Mucosa of descending colon (tissue), 3 donors: ENCODE measurements at regions not wholly inside any gene's neighbourhood (a gene's known extent, or its start where the extent isn't known, plus 50 kb on each side); places are given as distances from the start of the nearest gene placed in this dataset.

Experiments
- ATAC-seq: fragments of 200-7000 bp; cut with Tn5 transposase; one replicate; pipeline ENCODE4 v1.9.1; 2020; ENCODE audit warnings: mild to moderate bottlenecking, moderate library complexity
- DNase-seq, 3 donors: peaks; one replicate each; pipeline ENCODE4 v3.0.0-alpha.2; 2020
- H3K36me3 ChIP-seq: fragments of 200-600 bp; one replicate; pipeline ENCODE4 v1.8.0; 2021; ENCODE audit warnings: low read depth, mild to moderate bottlenecking
- H3K4me1 ChIP-seq: fragments of 200-600 bp; one replicate; pipeline ENCODE4 v1.8.0; 2021; ENCODE audit warnings: low read depth, mild to moderate bottlenecking
- H3K4me3 ChIP-seq: fragments of 200-600 bp; one replicate; pipeline ENCODE4 v1.8.0; 2021; ENCODE audit warnings: mild to moderate bottlenecking
- H3K9me3 ChIP-seq: fragments of 200-600 bp; one replicate; pipeline ENCODE4 v1.8.0; 2021; ENCODE audit warnings: mild to moderate bottlenecking
- intact Hi-C, 2 donors: fragments of 100-400 bp; cut with DNase I in 1 of 2; cut with micrococcal nuclease in 1 of 2; formaldehyde crosslinking; loops; one replicate each; pipeline versions ENCODE4 v1.11.0 to v1.11.1; 2022; cut with DNase I, micrococcal nuclease
- TF ChIP-seq, protein P1 (sequence below): fragments of 200-600 bp; IDR thresholded peaks from one replicate; pipeline ENCODE4 v1.8.0; 2022; ENCODE audit warnings: antibody characterized with exemption, mild to moderate bottlenecking
- donor health status: DM: no; HTN: no; CAD: no; lungs with moderate emphysema.
- donor health status: DM: no; HTN: no; CAD: no.
- donor health status: DM: no; HTN: yes; CAD: no.

DNA sequence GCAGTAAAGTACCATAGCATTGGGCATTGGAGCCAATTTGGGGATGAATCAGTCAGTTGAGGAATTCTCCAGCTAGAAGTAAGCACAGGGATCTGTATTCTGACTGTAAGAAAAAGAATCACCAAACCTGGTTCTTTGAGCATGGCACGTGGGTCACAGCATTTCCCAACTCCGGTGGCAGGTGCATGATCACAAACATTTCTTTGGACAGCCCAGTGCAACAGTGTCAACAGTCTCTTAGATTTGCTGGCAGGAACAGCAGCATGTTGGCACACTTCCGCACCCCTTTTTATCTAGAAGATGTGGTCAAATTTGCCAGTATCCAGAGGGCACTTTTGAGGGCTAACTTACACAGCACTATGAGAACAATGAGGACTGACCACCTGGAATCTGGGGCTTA lies 437.5 kb upstream of the GHITM start:
- Histone ChIP-seq H3K36me3 (no peaks in the 10 kb centered on the region), H3K4me1 (no peaks in the 10 kb centered on the region), H3K9me3 (no peaks in the 10 kb centered on the region), H3K4me3 (no peak overlapping the region)
- ATAC-seq (no peak), DNase-seq (no peak)
- TF ChIP-seq, protein P1, sequence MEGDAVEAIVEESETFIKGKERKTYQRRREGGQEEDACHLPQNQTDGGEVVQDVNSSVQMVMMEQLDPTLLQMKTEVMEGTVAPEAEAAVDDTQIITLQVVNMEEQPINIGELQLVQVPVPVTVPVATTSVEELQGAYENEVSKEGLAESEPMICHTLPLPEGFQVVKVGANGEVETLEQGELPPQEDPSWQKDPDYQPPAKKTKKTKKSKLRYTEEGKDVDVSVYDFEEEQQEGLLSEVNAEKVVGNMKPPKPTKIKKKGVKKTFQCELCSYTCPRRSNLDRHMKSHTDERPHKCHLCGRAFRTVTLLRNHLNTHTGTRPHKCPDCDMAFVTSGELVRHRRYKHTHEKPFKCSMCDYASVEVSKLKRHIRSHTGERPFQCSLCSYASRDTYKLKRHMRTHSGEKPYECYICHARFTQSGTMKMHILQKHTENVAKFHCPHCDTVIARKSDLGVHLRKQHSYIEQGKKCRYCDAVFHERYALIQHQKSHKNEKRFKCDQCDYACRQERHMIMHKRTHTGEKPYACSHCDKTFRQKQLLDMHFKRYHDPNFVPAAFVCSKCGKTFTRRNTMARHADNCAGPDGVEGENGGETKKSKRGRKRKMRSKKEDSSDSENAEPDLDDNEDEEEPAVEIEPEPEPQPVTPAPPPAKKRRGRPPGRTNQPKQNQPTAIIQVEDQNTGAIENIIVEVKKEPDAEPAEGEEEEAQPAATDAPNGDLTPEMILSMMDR = no peak
- intact Hi-C loops = no loop called here

GRCh38 chr10:83702731-83703130 lies 436.6 kb upstream of the GHITM start:
- H3K4me3 ChIP-seq = no peak overlapping the region
- no peaks in the 10 kb centered on the region for H3K4me1 ChIP-seq
- DNase-seq (no peak), ATAC-seq (no peak)
- TF ChIP-seq, protein P1 = no peak
- H3K9me3 ChIP-seq = no peaks in the 10 kb centered on the region
- intact Hi-C loops = no loop called here
- no peaks in the 10 kb centered on the region for H3K36me3 ChIP-seq

GRCh38 chr10:83706120-83706519 lies 433.2 kb upstream of the GHITM start:
- H3K4me3 ChIP-seq = no peak overlapping the region
- intact Hi-C loops = no loop called here
- no peaks in the 10 kb centered on the region for H3K36me3 ChIP-seq
- DNase-seq (no peak), ATAC-seq (no peak)
- TF ChIP-seq, protein P1 = no peak
- H3K4me1 ChIP-seq = no peaks in the 10 kb centered on the region
- H3K9me3 ChIP-seq = no peaks in the 10 kb centered on the region

DNA sequence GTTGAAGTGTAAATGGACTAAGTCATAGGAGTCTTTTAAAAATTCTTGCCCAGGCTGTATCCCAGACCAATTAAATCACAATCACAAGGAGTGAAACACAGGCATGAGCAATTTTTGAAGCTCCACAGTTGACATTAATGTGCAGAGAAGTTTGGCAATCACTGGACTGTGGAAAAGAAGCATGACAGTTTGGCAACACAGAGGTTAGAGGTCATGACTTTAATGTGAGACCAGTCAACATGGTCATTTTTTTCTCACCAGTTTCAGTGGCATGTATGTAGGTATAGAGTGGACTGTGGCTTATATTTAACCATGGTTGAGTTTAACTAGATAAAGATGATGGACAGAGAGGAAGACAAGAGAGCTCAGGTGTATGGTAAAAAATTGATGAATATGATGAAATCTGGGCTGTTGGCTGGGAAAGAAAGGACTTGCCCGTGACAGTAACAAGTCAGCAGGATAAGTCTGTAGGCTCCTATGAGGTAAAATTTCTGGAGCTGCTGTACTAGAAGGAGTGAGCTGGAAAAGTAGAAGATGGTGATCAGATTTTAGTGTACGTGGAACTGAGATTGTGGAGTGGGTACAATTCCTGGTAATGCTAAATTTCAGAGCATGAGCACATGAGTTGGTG lies 432.2 kb upstream of the GHITM start:
- no peaks in the 10 kb centered on the region for H3K36me3 ChIP-seq
- no peak for ATAC-seq
- H3K9me3 ChIP-seq = no peaks in the 10 kb centered on the region
- no peaks in the 10 kb centered on the region for H3K4me1 ChIP-seq
- intact Hi-C loops = no loop called here
- TF ChIP-seq, protein P1 = no peak
- H3K4me3 ChIP-seq = no peak overlapping the region
- no peak for DNase-seq

DNA sequence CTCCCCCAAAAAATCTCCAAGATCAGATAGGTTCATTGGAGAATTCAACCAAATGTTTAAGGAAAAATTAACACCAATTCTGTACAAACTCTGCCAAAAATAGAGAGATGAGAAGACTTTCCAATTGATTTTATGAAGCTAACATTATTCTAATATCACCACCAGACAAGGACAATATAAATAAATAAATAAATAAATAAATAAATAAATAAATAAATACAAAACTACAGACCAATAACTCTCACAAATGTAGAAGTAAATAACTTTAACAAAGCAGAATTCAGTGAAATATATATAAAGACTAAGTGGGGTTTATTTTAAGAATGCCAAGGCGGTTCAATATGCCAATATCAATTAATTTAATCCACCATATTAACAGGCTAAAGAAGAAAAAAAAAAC lies 425.9 kb upstream of the GHITM start:
- intact Hi-C loops = no loop called here
- no peak overlapping the region for H3K4me3 ChIP-seq
- TF ChIP-seq, protein P1 = no peak
- ATAC-seq (no peak), DNase-seq (no peak)
- H3K9me3 ChIP-seq = no peaks in the 10 kb centered on the region
- no peaks in the 10 kb centered on the region for H3K36me3 ChIP-seq
- H3K4me1 ChIP-seq = no peaks in the 10 kb centered on the region

DNA sequence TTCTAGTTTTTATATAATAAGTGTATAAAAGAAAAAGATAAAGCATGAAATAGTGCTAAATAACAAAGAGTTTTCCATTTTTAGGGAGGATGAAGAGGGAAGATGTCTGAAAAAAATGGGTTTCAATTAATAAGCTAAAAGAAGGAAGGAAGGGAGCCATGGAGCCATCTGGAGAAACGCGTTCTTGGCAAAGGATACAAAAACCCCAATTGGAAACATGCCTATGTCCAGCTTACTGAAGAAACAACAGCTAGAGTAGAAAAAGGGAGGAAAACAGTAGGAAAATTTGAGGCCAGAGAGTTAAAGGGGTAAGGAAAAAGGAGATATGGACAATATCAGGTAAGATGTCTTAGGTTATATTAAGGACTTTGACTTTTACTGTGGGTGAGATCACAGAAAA lies 416.2 kb upstream of the GHITM start:
- Histone ChIP-seq H3K4me1 (no peaks in the 10 kb centered on the region), H3K9me3 (no peaks in the 10 kb centered on the region), H3K4me3 (no peak overlapping the region), H3K36me3 (no peaks in the 10 kb centered on the region)
- TF ChIP-seq, protein P1 = no peak
- intact Hi-C loops = no loop called here
- ATAC-seq = no peak
- no peak for DNase-seq
